HepG2 (cell line): ENCODE measurements at regions not wholly inside any gene's neighbourhood (a gene's known extent, or its start where the extent isn't known, plus 50 kb on each side); places are given as distances from the start of the nearest gene placed in this dataset.

Source experiments
- ATAC-seq: fragments of 200-7000 bp; cut with Tn5 transposase; 3 replicates; pipeline ENCODE4 v1.9.1; 2020; ENCODE audit warnings: mild to moderate bottlenecking, moderate library complexity
- BruUV-seq: library from RNA; stranded (reverse); fragments of 400-500 nt; replicated peaks from 2 replicates; lab custom pipeline; 2021; lab: Mats Ljungman, UMichigan
- CTCF ChIA-PET: fragments of 300-600 bp; formaldehyde crosslinking; extraction: SDS; loops from one replicate; lab custom pipeline; 2021; ENCODE audit warnings: low total read pairs, inconsistent platforms, low intra/inter-chr PET ratio; lab: Yijun Ruan, JAX
- POLR2A ChIA-PET: fragments of 350-600 bp; sonication (Branson Sonifier 250); formaldehyde crosslinking; loops from one replicate; lab custom pipeline; 2020; ENCODE audit warnings: antibody characterized with exemption, inconsistent platforms; lab: Yijun Ruan, JAX
- DNase-seq: peaks from one replicate; pipeline ENCODE4 v3.0.0-alpha.2; 2015; ENCODE audit warnings: low spot score
- FAIRE-seq: peaks from 3 replicates; lab custom pipeline; 2011; peaks lifted over from hg19 to GRCh38; lab: Jason Lieb, UNC
- H2AFZ ChIP-seq: one replicate; pipeline ENCODE4 v1.6.1; 2011; ENCODE audit warnings: low read length, inconsistent platforms
- H3K27ac ChIP-seq: fragments of 300-600 bp; 3 replicates; pipeline ENCODE4 v1.8.0; 2011; ENCODE audit warnings: mixed run types, mild to moderate bottlenecking, mixed read lengths, low read length, inconsistent platforms; ENCODE audit not compliant: insufficient read depth; ENCODE audit errors: extremely low read length
- H3K27me3 ChIP-seq, 2 experiments: fragments of 200-600 bp in 1 of 2; 2 replicates in 1 of 2; 3 replicates in 1 of 2; pipeline versions ENCODE4 v1.6.0 to v1.8.0; 2011; ENCODE audit warnings: low read length in 2 of 2, mild to moderate bottlenecking in 2 of 2, moderate library complexity in 2 of 2, inconsistent platforms in 1 of 2; ENCODE audit not compliant: insufficient read depth in 2 of 2, control insufficient read depth in 1 of 2
- H3K36me3 ChIP-seq, 2 experiments: fragments of 200-600 bp in 1 of 2; replicated peaks in 1 of 2; 2 replicates in 1 of 2; 3 replicates in 1 of 2; pipeline versions ENCODE4 v1.5.1 to v1.8.0; 2011; ENCODE audit warnings: low read length in 2 of 2, inconsistent platforms in 1 of 2; ENCODE audit not compliant: insufficient read depth in 2 of 2, control insufficient read depth in 1 of 2
- H3K4me1 ChIP-seq: 2 replicates; pipeline ENCODE4 v1.5.1; 2012; ENCODE audit warnings: low read length, inconsistent platforms; ENCODE audit not compliant: insufficient read depth
- H3K4me2 ChIP-seq: 2 replicates; pipeline ENCODE4 v1.6.0; 2011; ENCODE audit warnings: low read depth, low read length, inconsistent platforms
- H3K4me3 ChIP-seq, 3 experiments: fragments of 200-600 bp in 1 of 3; sonication (generic), shearing (Covaris generic) in 1 of 3; replicated peaks in 1 of 3; 2 replicates each; pipeline ENCODE4 v1.5.1; 2011 to 2016; ENCODE audit warnings: low read length in 3 of 3, inconsistent platforms in 2 of 3, low read depth in 2 of 3, mild to moderate bottlenecking in 2 of 3, control low read depth in 1 of 3, mixed read lengths in 1 of 3; ENCODE audit not compliant: insufficient read depth in 1 of 3
- H3K79me2 ChIP-seq: one replicate; pipeline ENCODE4 v1.6.1; 2011; ENCODE audit warnings: low read length, inconsistent platforms; ENCODE audit not compliant: insufficient read depth
- H3K9ac ChIP-seq: 2 replicates; pipeline ENCODE4 v1.6.0; 2011; ENCODE audit warnings: mild to moderate bottlenecking, low read depth, low read length, inconsistent platforms; ENCODE audit not compliant: insufficient read depth
- H3K9me3 ChIP-seq: 2 replicates; pipeline ENCODE4 v1.5.1; 2012; ENCODE audit warnings: mild to moderate bottlenecking, low read length
- H4K20me1 ChIP-seq: 2 replicates; pipeline ENCODE4 v1.6.0; 2011; ENCODE audit warnings: inconsistent platforms, mild to moderate bottlenecking, low read length, moderate library complexity; ENCODE audit not compliant: insufficient read depth
- ATM ChIP-seq: fragments of 450-650 bp; IDR thresholded peaks from 2 replicates; pipeline ENCODE4 v1.7.1; 2017; ENCODE audit warnings: mild to moderate bottlenecking, borderline replicate concordance
- CBX2 ChIP-seq, 2 experiments: fragments of 200-600 bp in 1 of 2; sonication (generic); formaldehyde crosslinking in 1 of 2; IDR thresholded peaks; 2 replicates each; pipeline versions ENCODE4 v1.7.0 to v1.8.1; 2018 to 2022; ENCODE audit warnings: low read depth in 2 of 2, low read length in 1 of 2, mild to moderate bottlenecking in 1 of 2, missing genetic modification reagents in 1 of 2
- CEBPZ ChIP-seq: IDR thresholded peaks from 2 replicates; pipeline ENCODE4 v1.6.1; 2012; ENCODE audit warnings: low read length, improper control_type of control experiment
- DDIT3 ChIP-seq: sonication (generic); formaldehyde crosslinking; IDR thresholded peaks from 2 replicates; pipeline ENCODE4 v1.4.0; 2020; ENCODE audit warnings: mild to moderate bottlenecking, missing genetic modification reagents
- FOSL1 ChIP-seq: sonication (generic); formaldehyde crosslinking; IDR thresholded peaks from 2 replicates; pipeline ENCODE4 v1.9.0; 2021; ENCODE audit warnings: missing genetic modification reagents, borderline replicate concordance
- KAT7 ChIP-seq: IDR thresholded peaks from 2 replicates; pipeline ENCODE4 v1.6.1; 2018; ENCODE audit warnings: borderline replicate concordance, missing compliant biosample characterization
- MAX ChIP-seq: IDR thresholded peaks from 2 replicates; pipeline ENCODE4 v1.6.1; 2012; ENCODE audit warnings: inconsistent platforms
- MLX ChIP-seq: IDR thresholded peaks from 2 replicates; pipeline ENCODE4 v1.6.1; 2016
- RBM39 ChIP-seq: fragments of 200-400 bp; formaldehyde crosslinking; IDR thresholded peaks from one replicate; pipeline ENCODE4 v1.6.1; 2018; ENCODE audit warnings: antibody characterized with exemption, mild to moderate bottlenecking, low read depth, low read length; ENCODE audit not compliant: poor library complexity, severe bottlenecking
- SCMH1 ChIP-seq: sonication (generic); formaldehyde crosslinking; IDR thresholded peaks from 2 replicates; pipeline ENCODE4 v1.9.0; 2021; ENCODE audit warnings: missing genetic modification reagents, mild to moderate bottlenecking, borderline replicate concordance
- SOX6 ChIP-seq, 2 experiments: fragments of 450-650 bp in 1 of 2; sonication (generic) in 1 of 2; formaldehyde crosslinking in 1 of 2; IDR thresholded peaks; 2 replicates each; pipeline versions ENCODE4 v1.4.0 to v1.6.1; 2017 to 2020; ENCODE audit warnings: antibody characterized with exemption in 1 of 2, mild to moderate bottlenecking in 1 of 2, missing genetic modification reagents in 1 of 2
- ZNF513 ChIP-seq: sonication (generic); formaldehyde crosslinking; conservative IDR thresholded peaks from 2 replicates; pipeline ENCODE4 v1.5.0; 2020; ENCODE audit warnings: missing genetic modification reagents
- ZNF746 ChIP-seq: sonication (generic); formaldehyde crosslinking; IDR thresholded peaks from 2 replicates; pipeline ENCODE4 v1.8.0; 2022; ENCODE audit warnings: mild to moderate bottlenecking, missing genetic modification reagents
- ZSCAN5A ChIP-seq: sonication (generic); formaldehyde crosslinking; IDR thresholded peaks from 2 replicates; pipeline ENCODE4 v1.8.0; 2022; ENCODE audit warnings: mild to moderate bottlenecking, missing genetic modification reagents, borderline replicate concordance
- WGBS: methylation state at CpG from one replicate; pipeline ENCODE4 v1.1.6; 2017; ENCODE audit warnings: low lambda C conversion rate; 5-methylcytosine and 5-hydroxymethylcytosine counted together
- in situ Hi-C: cut with HindIII; loops from 2 replicates; pipeline ENCODE4 v1.10.0; 2017; ENCODE audit warnings: low pct_unique_long_range_greater_than_20kb; ENCODE audit not compliant: extremely low pct_ligation_motif_present
- intact Hi-C: fragments of 100-400 bp; cut with micrococcal nuclease; formaldehyde crosslinking; loops from one replicate; pipeline ENCODE4 v1.10.0; 2022; ENCODE audit not compliant: unreplicated experiment

- Histone ChIP-seq H3K9ac (no peak overlapping the region), H4K20me1 (no peaks in the 10 kb centered on the region), H2AFZ (no peak overlapping the region), H3K36me3 (no peaks in the 10 kb centered on the region), H3K9me3 (no peaks in the 10 kb centered on the region; the same call in 1 of the 2 replicates), H3K27me3 (no peaks in the 10 kb centered on the region), H3K4me3 (no peak overlapping the region), H3K79me2 (no peaks in the 10 kb centered on the region), H3K4me2 (no peak overlapping the region), H3K27ac (no peak overlapping the region), H3K4me1 (no peaks in the 10 kb centered on the region)
- in situ Hi-C loops (no loop called here), intact Hi-C loops (no loop called here)
- CTCF ChIA-PET: no interaction called here
- BruUV-seq: no TSS peak
- FAIRE-seq (no peak), DNase-seq (no peak), ATAC-seq (no peak)
- no peak for TF ChIP-seq SCMH1
- TF ChIP-seq MLX (CRISPR knock-in tag): no peak
- TF ChIP-seq DDIT3 (CRISPR knock-in tag): no peak
- TF ChIP-seq ZNF746: no peak
- no peak for TF ChIP-seq ZSCAN5A (CRISPR knock-in tag)
- TF ChIP-seq ZNF513 (CRISPR knock-in tag): no peak
- no peak for TF ChIP-seq SOX6 (IDR thresholded peaks at IDR 0.05)
- no peak for TF ChIP-seq SOX6 (CRISPR knock-in tag; IDR thresholded peaks at IDR 0.05)
- TF ChIP-seq MAX: no peak
- TF ChIP-seq CBX2 (IDR thresholded peaks at IDR 0.05; ENCODE audit: low read depth, low read length): no peak
- TF ChIP-seq CBX2 (CRISPR knock-in tag; IDR thresholded peaks at IDR 0.05; ENCODE audit: low read depth): no peak
- no peak for TF ChIP-seq ATM
- TF ChIP-seq RBM39: no peak
- TF ChIP-seq KAT7 (CRISPR knock-in tag): no peak
- no peak for TF ChIP-seq CEBPZ
- no peak for TF ChIP-seq FOSL1
- 0% methylated on average over 1 of the region's 1 CpG for WGBS
- POLR2A ChIA-PET: no interaction called here
Observed at GRCh38 chrX:82723806-82724205, 784.3 kb upstream of the POU3F4 start.
